Stomach smooth muscle (tissue), 2 donors: ENCODE measurements at regions not wholly inside any gene's neighbourhood (a gene's known extent, or its start where the extent isn't known, plus 50 kb on each side); places are given as distances from the start of the nearest gene placed in this dataset.

Experiments used
- H3K27ac ChIP-seq: one replicate; pipeline ENCODE4 v1.7.0; 2013; ENCODE audit warnings: mild to moderate bottlenecking, low read length, inconsistent platforms
- H3K27me3 ChIP-seq, 2 donors: one replicate each; pipeline ENCODE4 v1.7.0; 2013; ENCODE audit warnings: low read length in 2 of 2; ENCODE audit not compliant: insufficient read depth in 2 of 2, control insufficient read depth in 1 of 2
- H3K36me3 ChIP-seq, 2 donors: one replicate each; pipeline ENCODE4 v1.7.0; 2013; ENCODE audit warnings: low read length in 2 of 2; ENCODE audit not compliant: control insufficient read depth in 2 of 2, insufficient read depth in 2 of 2
- H3K4me1 ChIP-seq: one replicate; pipeline ENCODE4 v1.7.0; 2013; ENCODE audit warnings: low read length; ENCODE audit not compliant: control insufficient read depth, insufficient read depth
- H3K4me3 ChIP-seq, 2 donors: one replicate each; pipeline ENCODE4 v1.7.0; 2013; ENCODE audit warnings: low read length in 2 of 2
- H3K9ac ChIP-seq, 2 donors: one replicate each; pipeline ENCODE4 v1.7.0; 2013; ENCODE audit warnings: low read length in 2 of 2, mild to moderate bottlenecking in 1 of 2
- H3K9me3 ChIP-seq, 2 donors: one replicate each; pipeline ENCODE4 v1.7.0; 2013; ENCODE audit warnings: low read length in 2 of 2; ENCODE audit not compliant: control insufficient read depth in 2 of 2
- donor health status: healthy.
- donor health status: Pancreatic carcinoma.

- Histone ChIP-seq H3K4me3 (no peak overlapping the region), H3K9me3 (no peaks in the 10 kb centered on the region), H3K27ac (no peak overlapping the region), H3K9ac (no peak overlapping the region), H3K4me1 (no peaks in the 10 kb centered on the region), H3K27me3 (no peaks in the 10 kb centered on the region), H3K36me3 (no peaks in the 10 kb centered on the region)
Observed at GRCh38 chr3:162206648-162207047, 710.0 kb downstream of the OTOL1 start.

- H3K27me3 ChIP-seq = no peaks in the 10 kb centered on the region
Observed at GRCh38 chr3:162211470-162211869, 714.9 kb downstream of the OTOL1 start.

GRCh38 chr3:162213196-162213595, 716.6 kb downstream of the OTOL1 start:
- no peak overlapping the region for H3K4me3 ChIP-seq
- no peak overlapping the region for H3K27ac ChIP-seq
- H3K36me3 ChIP-seq = no peaks in the 10 kb centered on the region
- no peaks in the 10 kb centered on the region for H3K27me3 ChIP-seq
- H3K9me3 ChIP-seq = no peaks in the 10 kb centered on the region
- H3K9ac ChIP-seq = no peak overlapping the region
- no peaks in the 10 kb centered on the region for H3K4me1 ChIP-seq

More at GRCh38 chr3:162211470-162211869, 714.9 kb downstream of the OTOL1 start:
- Histone ChIP-seq H3K36me3 (no peaks in the 10 kb centered on the region), H3K4me3 (no peak overlapping the region), H3K9me3 (no peaks in the 10 kb centered on the region), H3K27ac (no peak overlapping the region), H3K4me1 (no peaks in the 10 kb centered on the region), H3K9ac (no peak overlapping the region)

- H3K27ac ChIP-seq = no peak overlapping the region
- H3K9me3 ChIP-seq = no peaks in the 10 kb centered on the region
- no peak overlapping the region for H3K4me3 ChIP-seq
- H3K9ac ChIP-seq = no peak overlapping the region
- H3K27me3 ChIP-seq = no peaks in the 10 kb centered on the region
- no peaks in the 10 kb centered on the region for H3K4me1 ChIP-seq
- H3K36me3 ChIP-seq = no peaks in the 10 kb centered on the region
Observed at GRCh38 chr3:162213956-162214355, 717.3 kb downstream of the OTOL1 start.

- Histone ChIP-seq H3K4me1 (no peaks in the 10 kb centered on the region), H3K27ac (no peak overlapping the region), H3K36me3 (no peaks in the 10 kb centered on the region), H3K4me3 (peak overlapping the region in 1 of 2 donors; percentile 10), H3K27me3 (no peaks in the 10 kb centered on the region), H3K9me3 (no peaks in the 10 kb centered on the region), H3K9ac (no peak overlapping the region)
Observed at GRCh38 chr3:162217647-162218046, 721.0 kb downstream of the OTOL1 start.

- Histone ChIP-seq H3K9me3 (no peaks in the 10 kb centered on the region), H3K4me3 (no peak overlapping the region), H3K27me3 (no peaks in the 10 kb centered on the region), H3K36me3 (no peaks in the 10 kb centered on the region), H3K9ac (no peak overlapping the region), H3K27ac (no peak overlapping the region), H3K4me1 (no peaks in the 10 kb centered on the region)
Observed at GRCh38 chr3:162218479-162218878, 721.9 kb downstream of the OTOL1 start.

GRCh38 chr3:162224746-162225145, 728.1 kb downstream of the OTOL1 start:
- Histone ChIP-seq H3K27me3 (no peaks in the 10 kb centered on the region), H3K27ac (no peak overlapping the region), H3K9ac (no peak overlapping the region), H3K9me3 (no peaks in the 10 kb centered on the region), H3K4me1 (no peaks in the 10 kb centered on the region), H3K36me3 (no peaks in the 10 kb centered on the region), H3K4me3 (no peak overlapping the region)

- no peaks in the 10 kb centered on the region for H3K4me1 ChIP-seq
- no peak overlapping the region for H3K4me3 ChIP-seq
- H3K9ac ChIP-seq = no peak overlapping the region
- H3K9me3 ChIP-seq = no peaks in the 10 kb centered on the region
- no peak overlapping the region for H3K27ac ChIP-seq
- H3K36me3 ChIP-seq = no peaks in the 10 kb centered on the region
- H3K27me3 ChIP-seq = no peaks in the 10 kb centered on the region
Observed at GRCh38 chr3:162236949-162237348, 740.3 kb downstream of the OTOL1 start.

GRCh38 chr3:162250782-162251181, 754.2 kb downstream of the OTOL1 start:
- Histone ChIP-seq H3K27me3 (no peaks in the 10 kb centered on the region), H3K4me1 (no peaks in the 10 kb centered on the region), H3K27ac (no peak overlapping the region), H3K4me3 (no peak overlapping the region), H3K9me3 (no peaks in the 10 kb centered on the region), H3K36me3 (no peaks in the 10 kb centered on the region), H3K9ac (no peak overlapping the region)

GRCh38 chr3:162262129-162262528, 765.5 kb downstream of the OTOL1 start:
- Histone ChIP-seq H3K9ac (no peak overlapping the region), H3K4me3 (no peak overlapping the region), H3K4me1 (no peaks in the 10 kb centered on the region), H3K9me3 (no peaks in the 10 kb centered on the region), H3K27ac (no peak overlapping the region), H3K36me3 (no peaks in the 10 kb centered on the region), H3K27me3 (no peaks in the 10 kb centered on the region)

GRCh38 chr3:162263596-162263995, 767.0 kb downstream of the OTOL1 start:
- Histone ChIP-seq H3K9ac (no peak overlapping the region), H3K27me3 (no peaks in the 10 kb centered on the region), H3K4me1 (no peaks in the 10 kb centered on the region), H3K36me3 (no peaks in the 10 kb centered on the region), H3K9me3 (no peaks in the 10 kb centered on the region), H3K4me3 (no peak overlapping the region), H3K27ac (no peak overlapping the region)
